Trophoblast cell (in vitro differentiated cells and primary cell): ENCODE measurements at regions not wholly inside any gene's neighbourhood (a gene's known extent, or its start where the extent isn't known, plus 50 kb on each side); places are given as distances from the start of the nearest gene placed in this dataset.
A peak's percentile ranks its signal among the peaks of the same experiment; 100 is the strongest.

Experiments
- DNase-seq, 2 donors: peaks; one replicate each; pipeline ENCODE4 v3.0.0-alpha.2; 2016
- H2AFZ ChIP-seq: 2 replicates; pipeline ENCODE4 v1.6.1; 2013; ENCODE audit warnings: low read length, moderate library complexity, mild to moderate bottlenecking; ENCODE audit not compliant: insufficient read depth, poor library complexity
- H2AK5ac ChIP-seq: 2 replicates; pipeline ENCODE4 v1.6.1; 2013; ENCODE audit warnings: mild to moderate bottlenecking, low read length
- H2BK120ac ChIP-seq: 2 replicates; pipeline ENCODE4 v1.6.1; 2013; ENCODE audit warnings: low read length, mild to moderate bottlenecking, moderate library complexity; ENCODE audit not compliant: insufficient read depth, poor library complexity
- H2BK12ac ChIP-seq: 2 replicates; pipeline ENCODE4 v1.6.1; 2013; ENCODE audit warnings: mild to moderate bottlenecking, low read length, moderate library complexity
- H2BK5ac ChIP-seq: 2 replicates; pipeline ENCODE4 v1.6.1; 2013; ENCODE audit warnings: low read length, low read depth, moderate library complexity, mild to moderate bottlenecking; ENCODE audit not compliant: poor library complexity
- H3K14ac ChIP-seq: 2 replicates; pipeline ENCODE4 v1.6.1; 2013; ENCODE audit warnings: mild to moderate bottlenecking, low read length
- H3K18ac ChIP-seq: 2 replicates; pipeline ENCODE4 v1.6.1; 2013; ENCODE audit warnings: mild to moderate bottlenecking, low read length
- H3K23ac ChIP-seq: 2 replicates; pipeline ENCODE4 v1.6.1; 2013; ENCODE audit warnings: low read length
- H3K27ac ChIP-seq: 2 replicates; pipeline ENCODE4 v1.5.1; 2013; ENCODE audit warnings: low read depth, mild to moderate bottlenecking, inconsistent platforms, low read length, moderate library complexity
- H3K27me3 ChIP-seq: 2 replicates; pipeline ENCODE4 v1.6.1; 2013; ENCODE audit warnings: inconsistent platforms, mild to moderate bottlenecking, low read length, moderate library complexity; ENCODE audit not compliant: insufficient read depth
- H3K36me3 ChIP-seq, 2 experiments: 1 replicate in 1 of 2; 2 replicates in 1 of 2; pipeline ENCODE4 v1.6.1; 2013; ENCODE audit warnings: low read length in 2 of 2, mild to moderate bottlenecking in 2 of 2, moderate library complexity in 1 of 2; ENCODE audit not compliant: insufficient read depth in 2 of 2, control insufficient read depth in 1 of 2
- H3K4ac ChIP-seq: 2 replicates; pipeline ENCODE4 v1.6.1; 2013; ENCODE audit warnings: low read depth, mild to moderate bottlenecking, low read length, moderate library complexity
- H3K4me1 ChIP-seq, 2 experiments: 1 replicate in 1 of 2; 2 replicates in 1 of 2; pipeline ENCODE4 v1.6.1; 2013; ENCODE audit warnings: low read length in 2 of 2, mild to moderate bottlenecking in 2 of 2, moderate library complexity in 1 of 2; ENCODE audit not compliant: insufficient read depth in 2 of 2, control insufficient read depth in 1 of 2
- H3K4me2 ChIP-seq: 2 replicates; pipeline ENCODE4 v1.6.1; 2013; ENCODE audit warnings: inconsistent platforms, mild to moderate bottlenecking, low read length, moderate library complexity
- H3K4me3 ChIP-seq: 2 replicates; pipeline ENCODE4 v1.5.1; 2013; ENCODE audit warnings: mild to moderate bottlenecking, low read depth, low read length, inconsistent platforms
- H3K79me1 ChIP-seq: one replicate; pipeline ENCODE4 v1.6.1; 2013; ENCODE audit warnings: low read length
- H3K79me2 ChIP-seq: 2 replicates; pipeline ENCODE4 v1.6.1; 2013; ENCODE audit warnings: low read length, mild to moderate bottlenecking; ENCODE audit not compliant: control insufficient read depth, insufficient read depth, poor library complexity
- H3K9ac ChIP-seq: 2 replicates; pipeline ENCODE4 v1.6.1; 2013; ENCODE audit warnings: mild to moderate bottlenecking, low read length
- H3K9me3 ChIP-seq: 2 replicates; pipeline ENCODE4 v1.6.1; 2013; ENCODE audit warnings: low read depth, mild to moderate bottlenecking, control low read depth, inconsistent platforms, low read length; ENCODE audit not compliant: insufficient read depth
- H4K12ac ChIP-seq: 2 replicates; pipeline ENCODE4 v1.6.1; 2013; ENCODE audit warnings: low read depth, mild to moderate bottlenecking, low read length, moderate library complexity
- H4K8ac ChIP-seq: 2 replicates; pipeline ENCODE4 v1.6.1; 2013; ENCODE audit warnings: low read depth, mild to moderate bottlenecking, low read length, moderate library complexity
- H4K91ac ChIP-seq: one replicate; pipeline ENCODE4 v1.6.1; 2013; ENCODE audit warnings: low read depth, mild to moderate bottlenecking, low read length, moderate library complexity
- WGBS: extraction: QIAGEN DNeasy Blood & Tissue Kit; methylation state at CpG from one replicate; pipeline ENCODE4 v1.1.7; 2013; ENCODE audit warnings: missing lambda C conversion rate; ENCODE audit not compliant: insufficient read length, insufficient coverage; ENCODE audit errors: extremely low coverage; 5-methylcytosine and 5-hydroxymethylcytosine counted together

DNA sequence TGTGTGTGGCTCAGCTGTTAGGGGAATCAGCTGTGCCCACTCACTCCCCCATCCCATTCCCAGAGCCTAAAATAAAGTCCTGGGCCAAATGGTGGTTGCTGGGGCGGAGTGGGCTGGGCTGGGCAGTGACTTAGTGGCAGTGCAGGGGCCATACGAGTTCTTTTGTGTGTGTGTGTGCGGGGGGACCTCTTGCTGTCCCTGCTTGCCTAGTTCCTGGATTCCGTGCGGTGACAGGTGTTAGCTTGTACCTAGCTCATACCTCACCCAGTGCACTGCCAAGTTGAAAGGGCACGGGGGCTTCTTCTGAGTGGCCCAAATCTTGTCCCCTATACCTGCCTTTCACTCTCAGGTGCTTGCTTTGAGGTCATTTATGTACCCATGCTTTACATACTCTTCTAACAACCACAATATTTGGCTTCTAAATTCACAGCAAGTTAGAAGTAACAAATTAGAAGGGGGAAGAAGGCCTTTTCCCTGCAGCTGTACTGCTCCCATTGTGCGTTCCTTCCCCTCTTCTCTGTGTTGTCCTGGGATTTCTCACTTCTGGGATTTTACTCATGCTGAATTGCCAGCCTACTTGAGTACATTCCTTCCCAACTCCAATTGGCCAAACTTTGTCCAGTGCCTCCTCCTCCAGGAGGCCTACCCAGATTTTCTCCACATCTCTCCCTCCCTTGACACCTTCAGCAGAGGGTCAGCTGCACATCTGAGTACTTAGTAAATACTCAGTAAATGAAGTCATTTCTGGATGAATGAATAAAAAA is 66.3 kb upstream of the POLG start:
- H3K4me2 ChIP-seq, result no peak overlapping the region
- H3K4me3 ChIP-seq, result no peak overlapping the region
- H3K9ac ChIP-seq, result no peak overlapping the region

DNA sequence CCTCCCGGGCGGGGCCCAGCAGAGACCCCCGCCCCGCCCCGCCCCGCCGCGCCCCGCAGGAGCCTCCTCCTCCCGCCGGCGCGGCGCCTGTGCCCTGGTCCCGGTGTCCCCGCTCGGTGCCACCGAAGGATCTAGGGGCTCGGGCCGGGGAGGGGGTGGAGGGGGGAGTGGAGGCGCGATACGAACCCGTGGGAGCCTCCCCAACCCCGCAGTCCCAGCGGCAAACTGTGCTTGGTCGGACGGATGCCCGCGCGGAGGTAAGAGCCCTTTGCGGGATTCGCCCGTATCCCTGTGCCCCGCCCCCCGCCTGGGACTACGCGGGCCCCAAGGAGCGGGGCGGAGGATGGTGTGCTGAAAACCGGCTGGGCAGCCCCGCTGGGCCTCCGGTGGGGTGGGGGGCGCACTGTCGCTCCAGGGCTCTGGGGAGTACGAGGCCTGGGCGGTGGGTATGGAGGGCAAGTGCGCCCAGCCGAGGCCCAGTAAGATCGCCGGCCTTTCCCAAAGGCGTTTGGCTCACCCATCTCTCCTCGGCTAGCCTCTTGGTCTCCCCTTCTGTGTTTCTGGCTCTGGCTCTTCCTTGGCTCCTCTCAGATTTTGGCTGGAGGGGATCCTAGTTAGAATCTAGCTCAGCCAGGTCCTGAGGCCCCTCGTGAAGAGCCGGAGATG is 65.6 kb upstream of the POLG start:
- Histone ChIP-seq H3K4ac (no peak overlapping the region), H3K36me3 (no peaks in the 10 kb centered on the region), H3K4me2 (no peak overlapping the region), H2BK12ac (no peak overlapping the region), H3K27ac (no peak overlapping the region), H3K9me3 (peaks cover 21% of the 10 kb centered on the region), H4K91ac (no peak overlapping the region), H3K27me3 (peaks cover 87% of the 10 kb centered on the region), H3K14ac (no peak overlapping the region), H3K4me1 (no peaks in the 10 kb centered on the region), H3K79me1 (no peaks in the 10 kb centered on the region), H2BK5ac (no peak overlapping the region), H3K18ac (no peak overlapping the region), H2BK120ac (no peak overlapping the region), H3K23ac (no peak overlapping the region), H2AFZ (no peak overlapping the region), H3K4me3 (no peak overlapping the region), H4K8ac (no peak overlapping the region), H4K12ac (no peak overlapping the region), H3K79me2 (no peaks in the 10 kb centered on the region), H3K9ac (no peak overlapping the region), H2AK5ac (no peak overlapping the region)
- no CpG with 5 or more reads among the region's 55 CpGs for WGBS
- DNase-seq, result peak in 1 of 2 donors; percentile 46

More for the DNA sequence above, 66.3 kb upstream of the POLG start:
- Histone ChIP-seq H2AFZ (no peak overlapping the region), H2BK5ac (no peak overlapping the region), H2BK120ac (no peak overlapping the region), H3K36me3 (no peaks in the 10 kb centered on the region), H4K91ac (no peak overlapping the region), H3K79me2 (no peaks in the 10 kb centered on the region), H3K27ac (no peak overlapping the region), H3K4me1 (no peaks in the 10 kb centered on the region), H3K9me3 (peaks cover 17% of the 10 kb centered on the region), H3K23ac (no peak overlapping the region), H3K4ac (no peak overlapping the region), H4K8ac (no peak overlapping the region), H4K12ac (no peak overlapping the region), H2AK5ac (no peak overlapping the region), H3K18ac (no peak overlapping the region), H3K27me3 (peaks cover 89% of the 10 kb centered on the region), H3K14ac (no peak overlapping the region), H3K79me1 (no peaks in the 10 kb centered on the region), H2BK12ac (no peak overlapping the region)
- no CpG with 5 or more reads among the region's 7 CpGs for WGBS
- DNase-seq, result no peak

DNA sequence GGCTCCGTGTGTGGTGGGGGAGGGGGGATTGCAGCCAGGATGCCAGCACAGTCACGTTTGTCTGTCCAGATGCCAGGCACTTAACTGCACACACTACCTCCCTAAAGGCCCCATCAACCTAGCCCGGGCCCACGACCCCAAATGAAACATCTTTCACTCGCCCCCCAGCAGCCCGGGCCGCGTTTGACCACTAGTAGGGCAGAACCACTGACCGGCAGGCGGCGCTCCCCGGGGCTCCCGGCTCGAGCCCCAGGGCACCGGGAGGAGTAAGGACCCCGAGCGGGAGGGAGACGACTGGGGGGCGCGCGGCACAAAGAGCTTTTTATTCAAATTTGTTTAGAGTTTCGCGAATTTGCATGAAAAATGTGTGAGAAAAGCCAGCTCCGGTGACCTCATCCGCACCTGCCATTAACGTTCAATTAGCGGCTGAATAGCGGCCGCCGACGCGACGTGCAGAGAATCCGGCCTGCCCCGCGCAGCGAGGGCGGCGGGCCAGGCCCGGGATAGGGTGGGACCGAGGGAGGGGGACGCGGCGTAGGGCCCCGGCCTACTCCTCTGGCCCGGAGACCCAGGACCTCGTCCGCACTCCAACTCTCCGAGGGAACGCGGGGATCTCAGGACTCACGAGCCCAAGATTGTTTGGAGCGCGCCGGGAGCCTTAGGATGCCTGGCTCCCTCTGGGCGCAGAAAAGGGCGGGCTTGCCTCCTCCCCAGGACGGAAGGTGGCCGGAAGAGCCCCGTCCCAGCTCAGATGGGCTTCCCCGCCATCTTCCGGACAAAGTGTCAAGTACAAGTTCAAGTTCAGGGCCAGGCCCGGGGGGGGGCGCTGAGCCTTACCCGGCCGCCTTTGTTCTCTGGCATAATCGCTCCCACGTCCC is 64.9 kb upstream of the POLG start:
- no peak overlapping the region for H3K9ac ChIP-seq
- no peak overlapping the region for H3K4ac ChIP-seq
- H3K4me2 ChIP-seq, result peak overlapping the region; percentile 42
- no peaks in the 10 kb centered on the region for H3K79me2 ChIP-seq
- H3K18ac ChIP-seq, result no peak overlapping the region
- no peak overlapping the region for H3K27ac ChIP-seq
- H2AFZ ChIP-seq, result no peak overlapping the region
- H3K23ac ChIP-seq, result no peak overlapping the region
- peaks cover 22% of the 10 kb centered on the region for H3K9me3 ChIP-seq
- no peaks in the 10 kb centered on the region for H3K36me3 ChIP-seq
- no peaks in the 10 kb centered on the region for H3K4me1 ChIP-seq
- peak; percentile 78 to 86 for DNase-seq
- H4K8ac ChIP-seq, result no peak overlapping the region
- H2BK5ac ChIP-seq, result no peak overlapping the region
- no peak overlapping the region for H4K12ac ChIP-seq
- no CpG with 5 or more reads among the region's 68 CpGs for WGBS
- H2BK120ac ChIP-seq, result no peak overlapping the region
- no peaks in the 10 kb centered on the region for H3K79me1 ChIP-seq
- no peak overlapping the region for H4K91ac ChIP-seq
- no peak overlapping the region for H3K4me3 ChIP-seq
- H2AK5ac ChIP-seq, result no peak overlapping the region
- no peak overlapping the region for H2BK12ac ChIP-seq
- H3K27me3 ChIP-seq, result peaks cover 82% of the 10 kb centered on the region
- H3K14ac ChIP-seq, result no peak overlapping the region

- Histone ChIP-seq H3K14ac (no peak overlapping the region), H3K18ac (no peak overlapping the region), H3K4me1 (no peaks in the 10 kb centered on the region), H3K79me2 (no peaks in the 10 kb centered on the region), H4K12ac (no peak overlapping the region), H3K79me1 (no peaks in the 10 kb centered on the region), H3K9me3 (peaks cover 20% of the 10 kb centered on the region), H3K27ac (no peak overlapping the region), H2BK120ac (no peak overlapping the region), H3K27me3 (peaks cover 76% of the 10 kb centered on the region), H3K4me2 (no peak overlapping the region), H2BK5ac (no peak overlapping the region), H2AFZ (no peak overlapping the region), H3K4me3 (no peak overlapping the region), H2AK5ac (no peak overlapping the region), H2BK12ac (no peak overlapping the region), H4K8ac (no peak overlapping the region), H3K23ac (no peak overlapping the region), H3K4ac (no peak overlapping the region), H3K36me3 (no peaks in the 10 kb centered on the region), H4K91ac (no peak overlapping the region), H3K9ac (no peak overlapping the region)
- peak in 1 of 2 donors; percentile 12 for DNase-seq
- WGBS, result no CpG with 5 or more reads among the region's 5 CpGs
Measured at GRCh38 chr15:89398896-89399237, 64.2 kb upstream of the POLG start.
